WTC11 (cell line): ENCODE measurements at regions not wholly inside any gene's neighbourhood (a gene's known extent, or its start where the extent isn't known, plus 50 kb on each side); places are given as distances from the start of the nearest gene placed in this dataset.

Experiments used
- ATAC-seq: fragments of 200-7000 bp; cut with Tn5 transposase; 2 replicates; pipeline ENCODE4 v1.10.0; 2021; ENCODE audit warnings: mild to moderate bottlenecking, moderate library complexity
- CTCF ChIA-PET: fragments of 300-600 bp; sonication (Branson Sonifier 250); formaldehyde crosslinking; loops from one replicate; lab custom pipeline; 2021; ENCODE audit warnings: antibody characterized with exemption; lab: Charles Lee
- POLR2A ChIA-PET: fragments of 350-600 bp; sonication (Branson Sonifier 250); formaldehyde crosslinking; loops from one replicate; lab custom pipeline; 2021; ENCODE audit warnings: antibody characterized with exemption; lab: Charles Lee
- DNase-seq: peaks from one replicate; pipeline ENCODE4 v3.0.0; 2021; ENCODE audit warnings: low spot score
- H3K27ac Mint-ChIP-seq: 2 replicates; pipeline ENCODE4 v1.8.0; 2021; ENCODE audit warnings: mixed read lengths
- H3K27me3 Mint-ChIP-seq: 2 replicates; pipeline ENCODE4 v1.8.0; 2021; ENCODE audit warnings: low read depth, mild to moderate bottlenecking, moderate library complexity, mixed read lengths
- H3K36me3 Mint-ChIP-seq: 2 replicates; pipeline ENCODE4 v1.8.0; 2021; ENCODE audit warnings: mixed read lengths
- H3K4me1 Mint-ChIP-seq: 2 replicates; pipeline ENCODE4 v1.8.0; 2022; ENCODE audit warnings: mixed read lengths
- H3K4me3 Mint-ChIP-seq: 2 replicates; pipeline ENCODE4 v1.8.0; 2021; ENCODE audit warnings: mild to moderate bottlenecking, moderate library complexity, mixed read lengths
- H3K9me3 Mint-ChIP-seq: 2 replicates; pipeline ENCODE4 v1.8.0; 2021; ENCODE audit warnings: mixed read lengths
- ATF3 ChIP-seq: sonication (generic); formaldehyde crosslinking; conservative IDR thresholded peaks from 2 replicates; pipeline ENCODE4 v1.8.1; 2022; ENCODE audit warnings: mild to moderate bottlenecking, missing genetic modification reagents
- CDX4 ChIP-seq: fragments of 250-450 bp; sonication (Bioruptor Pico); IDR thresholded peaks from 2 replicates; pipeline ENCODE4 v1.9.0; 2021; ENCODE audit warnings: moderate library complexity, mild to moderate bottlenecking, inconsistent platforms, borderline replicate concordance
- E2F1 ChIP-seq: sonication (generic); formaldehyde crosslinking; IDR thresholded peaks from 2 replicates; pipeline ENCODE4 v1.8.0; 2022; ENCODE audit warnings: mild to moderate bottlenecking, missing genetic modification reagents
- E2F4 ChIP-seq: sonication (generic); formaldehyde crosslinking; IDR thresholded peaks from 2 replicates; pipeline ENCODE4 v1.8.1; 2022; ENCODE audit warnings: low read depth, mild to moderate bottlenecking, moderate library complexity, missing genetic modification reagents, borderline replicate concordance
- FOXP4 ChIP-seq: sonication (generic); formaldehyde crosslinking; IDR thresholded peaks from 2 replicates; pipeline ENCODE4 v1.8.0; 2022; ENCODE audit warnings: mild to moderate bottlenecking, missing genetic modification reagents
- GABPB1 ChIP-seq: sonication (generic); formaldehyde crosslinking; IDR thresholded peaks from 2 replicates; pipeline ENCODE4 v1.8.1; 2023; ENCODE audit warnings: mild to moderate bottlenecking, missing genetic modification reagents
- JAZF1 ChIP-seq: fragments of 250-450 bp; sonication (Bioruptor Pico); IDR thresholded peaks from 2 replicates; pipeline ENCODE4 v1.9.0; 2021; ENCODE audit warnings: moderate library complexity, mild to moderate bottlenecking, inconsistent platforms
- JUN ChIP-seq: sonication (generic); formaldehyde crosslinking; IDR thresholded peaks from 2 replicates; pipeline ENCODE4 v1.8.0; 2023; ENCODE audit warnings: mild to moderate bottlenecking, missing genetic modification reagents
- MXD4 ChIP-seq: fragments of 250-450 bp; sonication (Bioruptor Pico); IDR thresholded peaks from 2 replicates; pipeline ENCODE4 v1.8.0; 2021; ENCODE audit warnings: mild to moderate bottlenecking, moderate library complexity, borderline replicate concordance
- NFATC4 ChIP-seq: fragments of 250-450 bp; sonication (Bioruptor Pico); IDR thresholded peaks from 2 replicates; pipeline ENCODE4 v1.9.0; 2021; ENCODE audit warnings: mild to moderate bottlenecking
- NR1H2 ChIP-seq: sonication (generic); formaldehyde crosslinking; IDR thresholded peaks from 2 replicates; pipeline ENCODE4 v1.9.0; 2021; ENCODE audit warnings: mild to moderate bottlenecking, moderate library complexity, missing genetic modification reagents
- NR2C2 ChIP-seq: sonication (generic); formaldehyde crosslinking; IDR thresholded peaks from 2 replicates; pipeline ENCODE4 v1.8.0; 2022; ENCODE audit warnings: mild to moderate bottlenecking, missing genetic modification reagents
- NR3C1 ChIP-seq: sonication (generic); formaldehyde crosslinking; conservative IDR thresholded peaks from 2 replicates; pipeline ENCODE4 v1.8.1; 2023; ENCODE audit warnings: low read depth, mild to moderate bottlenecking, missing genetic modification reagents
- TCF7 ChIP-seq: sonication (generic); formaldehyde crosslinking; IDR thresholded peaks from 2 replicates; pipeline ENCODE4 v1.8.0; 2022; ENCODE audit warnings: mild to moderate bottlenecking, low read depth, missing genetic modification reagents, moderate library complexity
- TP53 ChIP-seq: sonication (generic); formaldehyde crosslinking; IDR thresholded peaks from 2 replicates; pipeline ENCODE4 v1.8.1; 2023; ENCODE audit warnings: mild to moderate bottlenecking, missing genetic modification reagents
- ZMAT4 ChIP-seq: fragments of 250-450 bp; sonication (Bioruptor Pico); IDR thresholded peaks from 2 replicates; pipeline ENCODE4 v1.9.0; 2021; ENCODE audit warnings: mild to moderate bottlenecking
- ZNF232 ChIP-seq: sonication (generic); formaldehyde crosslinking; IDR thresholded peaks from 2 replicates; pipeline ENCODE4 v1.8.0; 2022; ENCODE audit warnings: mild to moderate bottlenecking, missing genetic modification reagents
- ZNF263 ChIP-seq: sonication (generic); formaldehyde crosslinking; IDR thresholded peaks from 2 replicates; pipeline ENCODE4 v1.8.1; 2022; ENCODE audit warnings: low read depth, mild to moderate bottlenecking, moderate library complexity, missing genetic modification reagents
- ZNF317 ChIP-seq: sonication (generic); formaldehyde crosslinking; IDR thresholded peaks from 2 replicates; pipeline ENCODE4 v1.8.1; 2023; ENCODE audit warnings: low read depth, mild to moderate bottlenecking, moderate library complexity, missing genetic modification reagents, borderline replicate concordance
- ZNF396 ChIP-seq: fragments of 250-450 bp; sonication (Bioruptor Pico); IDR thresholded peaks from 2 replicates; pipeline ENCODE4 v1.8.0; 2021; ENCODE audit warnings: mild to moderate bottlenecking, moderate library complexity, borderline replicate concordance

GRCh38 chr6:97669191-97670031, 386.4 kb upstream of the MMS22L start:
- Mint-ChIP-seq H3K4me3 (no peak overlapping the region), H3K36me3 (no peaks in the 10 kb centered on the region), H3K9me3 (no peaks in the 10 kb centered on the region), H3K27ac (no peak overlapping the region), H3K27me3 (no peaks in the 10 kb centered on the region), H3K4me1 (peaks cover 10% of the 10 kb centered on the region)
- TF ChIP-seq ZNF396 (no peak), ZNF317 (CRISPR knock-in tag) (peak; percentile 93)
- CTCF ChIA-PET = interaction anchor here (0.5 kb wide), 1 partner anchor 188 kb away, joined by 4 read pairs; no protein-coding TSS in a partner anchor
- ATAC-seq = peak; percentile 92
- peak; percentile 19 for DNase-seq
- POLR2A ChIA-PET = no interaction called here

- Mint-ChIP-seq H3K4me1 (0 out of 2 replicates have a peak, but pooled peaks cover 2% of the 10 kb centered on the region), H3K4me3 (no peak overlapping the region), H3K9me3 (no peaks in the 10 kb centered on the region), H3K36me3 (no peaks in the 10 kb centered on the region), H3K27ac (no peak overlapping the region), H3K27me3 (no peaks in the 10 kb centered on the region)
- no peak for DNase-seq
- CTCF ChIA-PET = interaction anchor here (1.0 kb wide), 1 partner anchor 10 kb away, joined by 3 read pairs; no protein-coding TSS in a partner anchor
- no peak for ATAC-seq
- TF ChIP-seq TCF7 (CRISPR knock-in tag) (no peak), NR3C1 (CRISPR knock-in tag) (no peak), ZNF396 (no peak), GABPB1 (CRISPR knock-in tag) (no peak), ZMAT4 (CRISPR knock-in tag) (no peak), ATF3 (CRISPR knock-in tag) (no peak), CDX4 (CRISPR knock-in tag) (no peak), ZNF232 (CRISPR knock-in tag) (no peak), ZNF263 (CRISPR knock-in tag) (no peak), NFATC4 (CRISPR knock-in tag) (no peak), JUN (CRISPR knock-in tag) (no peak), JAZF1 (CRISPR knock-in tag) (no peak), FOXP4 (CRISPR knock-in tag) (no peak), NR1H2 (CRISPR knock-in tag) (no peak)
- POLR2A ChIA-PET = no interaction called here
Observed at GRCh38 chr6:97674802-97675201, 391.8 kb upstream of the MMS22L start.

- peaks cover 1% of the 10 kb centered on the region; the same call in 1 of the 2 replicates for H3K27me3 Mint-ChIP-seq
- no peak overlapping the region for H3K4me3 Mint-ChIP-seq
Observed at GRCh38 chr6:97677626-97678025, 394.6 kb upstream of the MMS22L start.

More at GRCh38 chr6:97677626-97678025, 394.6 kb upstream of the MMS22L start:
- Mint-ChIP-seq H3K27ac (no peak overlapping the region), H3K4me1 (0 out of 2 replicates have a peak, but pooled peaks cover 2% of the 10 kb centered on the region), H3K36me3 (no peaks in the 10 kb centered on the region), H3K9me3 (no peaks in the 10 kb centered on the region)
- POLR2A ChIA-PET = no interaction called here
- no peak for DNase-seq
- TF ChIP-seq MXD4 (CRISPR knock-in tag) (no peak), TP53 (CRISPR knock-in tag) (no peak), NR2C2 (CRISPR knock-in tag) (no peak), E2F4 (no peak), E2F1 (no peak)
- no peak for ATAC-seq
- CTCF ChIA-PET = no interaction called here
